ENCODE measurements at regions not wholly inside any gene's neighbourhood (a gene's known extent, or its start where the extent isn't known, plus 50 kb on each side); places are given as distances from the start of the nearest gene placed in this dataset.

DNA sequence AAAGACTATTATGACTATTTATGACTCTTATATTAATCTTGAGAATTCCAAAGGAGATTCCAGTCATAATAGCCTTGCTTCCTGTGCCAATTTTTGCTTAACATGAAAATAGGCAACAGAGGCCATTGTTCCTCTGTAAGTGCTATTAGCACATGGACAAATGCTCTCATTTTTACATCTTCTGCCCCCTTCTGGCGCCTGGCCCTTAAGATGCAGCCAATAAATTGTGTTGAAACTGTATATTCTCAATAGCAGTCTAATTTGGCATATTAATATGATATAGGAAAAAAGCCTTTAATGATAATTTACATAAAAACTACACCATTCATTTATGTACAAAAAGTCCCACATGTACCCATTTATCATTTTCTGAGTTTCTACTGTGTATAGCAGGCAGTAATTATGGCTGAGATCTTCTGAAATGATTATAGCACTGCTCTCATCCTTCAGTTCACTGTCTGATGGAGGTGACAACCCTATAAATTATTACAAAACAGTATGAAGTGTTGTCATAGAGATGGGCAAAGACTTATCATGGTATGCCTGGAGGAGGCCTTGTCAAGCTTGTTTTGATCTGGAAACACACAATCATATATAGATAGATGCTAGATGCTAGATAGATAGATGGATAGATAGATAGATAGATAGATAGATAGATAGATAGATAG lies 613.3 kb downstream of the TSN start:
- no peak overlapping the region for H3K4me3 ChIP-seq (ENCODE audit: low read depth, low read length)
- in situ Hi-C loops (cut with HindIII; ENCODE audit: low sequenced_read_pairs): no loop called here
- no peak for DNase-seq (ENCODE audit: low read depth, low spot score)
- TF ChIP-seq, protein P1, sequence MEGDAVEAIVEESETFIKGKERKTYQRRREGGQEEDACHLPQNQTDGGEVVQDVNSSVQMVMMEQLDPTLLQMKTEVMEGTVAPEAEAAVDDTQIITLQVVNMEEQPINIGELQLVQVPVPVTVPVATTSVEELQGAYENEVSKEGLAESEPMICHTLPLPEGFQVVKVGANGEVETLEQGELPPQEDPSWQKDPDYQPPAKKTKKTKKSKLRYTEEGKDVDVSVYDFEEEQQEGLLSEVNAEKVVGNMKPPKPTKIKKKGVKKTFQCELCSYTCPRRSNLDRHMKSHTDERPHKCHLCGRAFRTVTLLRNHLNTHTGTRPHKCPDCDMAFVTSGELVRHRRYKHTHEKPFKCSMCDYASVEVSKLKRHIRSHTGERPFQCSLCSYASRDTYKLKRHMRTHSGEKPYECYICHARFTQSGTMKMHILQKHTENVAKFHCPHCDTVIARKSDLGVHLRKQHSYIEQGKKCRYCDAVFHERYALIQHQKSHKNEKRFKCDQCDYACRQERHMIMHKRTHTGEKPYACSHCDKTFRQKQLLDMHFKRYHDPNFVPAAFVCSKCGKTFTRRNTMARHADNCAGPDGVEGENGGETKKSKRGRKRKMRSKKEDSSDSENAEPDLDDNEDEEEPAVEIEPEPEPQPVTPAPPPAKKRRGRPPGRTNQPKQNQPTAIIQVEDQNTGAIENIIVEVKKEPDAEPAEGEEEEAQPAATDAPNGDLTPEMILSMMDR (IDR thresholded peaks at IDR 0.05; ENCODE audit: low read depth, low read length): no peak

GRCh38 chr2:122378521-122378920 lies 623.1 kb downstream of the TSN start:
- no peak overlapping the region for H3K4me3 ChIP-seq (ENCODE audit: low read depth, low read length)
- TF ChIP-seq, protein P1 (IDR thresholded peaks at IDR 0.05; ENCODE audit: low read depth, low read length): no peak
- in situ Hi-C loops (cut with HindIII; ENCODE audit: low sequenced_read_pairs): no loop called here
- no peak for DNase-seq (ENCODE audit: low read depth, low spot score)

DNA sequence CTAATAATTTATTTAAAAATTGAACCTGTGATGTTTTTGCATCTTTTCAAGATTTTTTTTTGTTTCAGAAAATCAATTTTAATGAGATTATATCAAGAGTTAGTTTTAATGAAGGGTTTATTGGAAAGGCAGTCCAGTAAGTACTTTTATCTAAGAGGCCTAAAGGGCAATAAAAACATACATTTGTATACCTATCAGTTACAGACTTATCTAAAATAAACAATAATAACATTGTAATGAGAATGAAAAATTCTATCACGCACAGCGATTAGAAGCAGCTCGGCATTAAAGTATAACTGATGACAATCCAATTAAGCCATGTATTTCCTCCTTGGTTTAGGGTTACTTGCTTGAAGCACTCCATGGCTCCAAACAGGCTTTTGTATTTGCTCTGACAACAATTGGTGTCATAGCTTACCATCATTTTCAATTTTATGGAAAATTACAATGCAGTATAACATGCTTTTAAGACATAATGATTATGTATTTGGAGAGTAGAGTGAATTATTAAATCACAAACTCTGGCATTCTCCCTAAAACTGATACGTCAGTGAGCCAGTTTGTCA lies 629.4 kb downstream of the TSN start:
- TF ChIP-seq, protein P1 (IDR thresholded peaks at IDR 0.05; ENCODE audit: low read depth, low read length): no peak
- no peak for DNase-seq (ENCODE audit: low read depth, low spot score)
- in situ Hi-C loops (cut with HindIII; ENCODE audit: low sequenced_read_pairs): no loop called here
- H3K4me3 ChIP-seq (ENCODE audit: low read depth, low read length): no peak overlapping the region

DNA sequence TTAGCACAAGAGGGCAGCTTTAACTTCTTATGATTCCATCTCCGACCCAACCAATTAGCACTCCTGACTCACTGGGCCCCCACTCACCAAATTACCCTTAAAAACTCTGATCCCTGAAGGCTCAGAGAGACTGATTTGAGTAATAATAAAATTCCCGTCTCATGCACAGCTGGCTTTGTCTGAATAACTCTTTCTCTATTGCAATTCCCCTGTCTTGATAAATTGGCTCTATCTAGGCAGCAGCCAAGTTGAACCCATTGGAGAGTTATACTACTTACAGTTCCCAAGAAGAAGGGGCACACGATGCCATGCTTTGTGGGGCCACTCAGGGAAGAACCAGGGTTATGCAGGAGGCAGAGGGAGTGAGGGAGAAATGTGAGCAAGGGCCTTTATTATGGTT lies 632.8 kb downstream of the TSN start:
- in situ Hi-C loops (cut with HindIII; ENCODE audit: low sequenced_read_pairs): no loop called here
- H3K4me3 ChIP-seq (ENCODE audit: low read depth, low read length): no peak overlapping the region
- TF ChIP-seq, protein P1 (IDR thresholded peaks at IDR 0.05; ENCODE audit: low read depth, low read length): no peak
- no peak for DNase-seq (ENCODE audit: low read depth, low spot score)

- DNase-seq (ENCODE audit: low read depth, low spot score): no peak
- no peak overlapping the region for H3K4me3 ChIP-seq (ENCODE audit: low read depth, low read length)
- TF ChIP-seq, protein P1 (IDR thresholded peaks at IDR 0.05; ENCODE audit: low read depth, low read length): no peak
- in situ Hi-C loops (cut with HindIII; ENCODE audit: low sequenced_read_pairs): no loop called here
Measured at GRCh38 chr2:122389694-122390093, 634.2 kb downstream of the TSN start.

DNA sequence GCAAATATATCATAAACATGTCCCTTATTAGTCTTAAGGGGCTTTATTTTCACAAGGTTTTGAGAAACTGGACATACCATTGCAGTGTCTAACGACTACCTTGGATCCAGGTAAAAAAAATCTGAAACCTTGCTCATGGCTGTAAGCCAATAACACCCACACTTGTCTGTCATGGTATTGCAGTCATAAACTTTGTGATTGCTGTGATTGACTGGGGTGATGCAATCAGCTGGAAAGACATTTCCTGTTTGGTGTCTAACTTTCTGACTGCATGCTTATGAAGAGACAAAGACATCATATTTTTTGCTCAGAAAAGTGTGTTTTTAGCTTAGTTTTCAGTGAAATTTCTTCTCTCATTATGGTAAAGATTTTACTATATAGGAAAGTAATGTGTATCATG lies 635.0 kb downstream of the TSN start:
- H3K4me3 ChIP-seq (ENCODE audit: low read depth, low read length): no peak overlapping the region
- no peak for DNase-seq (ENCODE audit: low read depth, low spot score)
- in situ Hi-C loops (cut with HindIII; ENCODE audit: low sequenced_read_pairs): no loop called here
- TF ChIP-seq, protein P1 (IDR thresholded peaks at IDR 0.05; ENCODE audit: low read depth, low read length): no peak

All from astrocyte of the spinal cord (primary cell).